RWPE1 (cell line): ENCODE measurements at regions not wholly inside any gene's neighbourhood (a gene's known extent, or its start where the extent isn't known, plus 50 kb on each side); places are given as distances from the start of the nearest gene placed in this dataset.

Source experiments
- CTCF ChIA-PET: fragments of 350-600 bp; sonication (Branson Sonifier 250); formaldehyde crosslinking; extraction: SDS; loops from one replicate; lab custom pipeline; 2021; lab: Yijun Ruan, JAX
- POLR2A ChIA-PET: fragments of 400-600 bp; formaldehyde crosslinking; extraction: SDS; loops from one replicate; lab custom pipeline; 2020; ENCODE audit warnings: antibody characterized with exemption; ENCODE audit not compliant: low non-redundant PET; lab: Yijun Ruan, JAX
- DNase-seq: peaks from one replicate; pipeline ENCODE4 v3.0.0; 2012; ENCODE audit warnings: low spot score
- H3K27ac ChIP-seq: fragments of 450-650 bp; 2 replicates; pipeline ENCODE4 v1.5.1; 2017
- TF ChIP-seq, protein P1 (sequence below): fragments of 450-650 bp; conservative IDR thresholded peaks from 2 replicates; pipeline ENCODE4 v1.5.1; 2017; ENCODE audit warnings: low read depth, mild to moderate bottlenecking

GRCh38 chr1:221437926-221438325 is 304.0 kb downstream of the DUSP10 start:
- TF ChIP-seq, protein P1, sequence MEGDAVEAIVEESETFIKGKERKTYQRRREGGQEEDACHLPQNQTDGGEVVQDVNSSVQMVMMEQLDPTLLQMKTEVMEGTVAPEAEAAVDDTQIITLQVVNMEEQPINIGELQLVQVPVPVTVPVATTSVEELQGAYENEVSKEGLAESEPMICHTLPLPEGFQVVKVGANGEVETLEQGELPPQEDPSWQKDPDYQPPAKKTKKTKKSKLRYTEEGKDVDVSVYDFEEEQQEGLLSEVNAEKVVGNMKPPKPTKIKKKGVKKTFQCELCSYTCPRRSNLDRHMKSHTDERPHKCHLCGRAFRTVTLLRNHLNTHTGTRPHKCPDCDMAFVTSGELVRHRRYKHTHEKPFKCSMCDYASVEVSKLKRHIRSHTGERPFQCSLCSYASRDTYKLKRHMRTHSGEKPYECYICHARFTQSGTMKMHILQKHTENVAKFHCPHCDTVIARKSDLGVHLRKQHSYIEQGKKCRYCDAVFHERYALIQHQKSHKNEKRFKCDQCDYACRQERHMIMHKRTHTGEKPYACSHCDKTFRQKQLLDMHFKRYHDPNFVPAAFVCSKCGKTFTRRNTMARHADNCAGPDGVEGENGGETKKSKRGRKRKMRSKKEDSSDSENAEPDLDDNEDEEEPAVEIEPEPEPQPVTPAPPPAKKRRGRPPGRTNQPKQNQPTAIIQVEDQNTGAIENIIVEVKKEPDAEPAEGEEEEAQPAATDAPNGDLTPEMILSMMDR, result no peak
- POLR2A ChIA-PET, result no interaction called here
- CTCF ChIA-PET, result no interaction called here
- no peak overlapping the region for H3K27ac ChIP-seq
- DNase-seq, result no peak

DNA sequence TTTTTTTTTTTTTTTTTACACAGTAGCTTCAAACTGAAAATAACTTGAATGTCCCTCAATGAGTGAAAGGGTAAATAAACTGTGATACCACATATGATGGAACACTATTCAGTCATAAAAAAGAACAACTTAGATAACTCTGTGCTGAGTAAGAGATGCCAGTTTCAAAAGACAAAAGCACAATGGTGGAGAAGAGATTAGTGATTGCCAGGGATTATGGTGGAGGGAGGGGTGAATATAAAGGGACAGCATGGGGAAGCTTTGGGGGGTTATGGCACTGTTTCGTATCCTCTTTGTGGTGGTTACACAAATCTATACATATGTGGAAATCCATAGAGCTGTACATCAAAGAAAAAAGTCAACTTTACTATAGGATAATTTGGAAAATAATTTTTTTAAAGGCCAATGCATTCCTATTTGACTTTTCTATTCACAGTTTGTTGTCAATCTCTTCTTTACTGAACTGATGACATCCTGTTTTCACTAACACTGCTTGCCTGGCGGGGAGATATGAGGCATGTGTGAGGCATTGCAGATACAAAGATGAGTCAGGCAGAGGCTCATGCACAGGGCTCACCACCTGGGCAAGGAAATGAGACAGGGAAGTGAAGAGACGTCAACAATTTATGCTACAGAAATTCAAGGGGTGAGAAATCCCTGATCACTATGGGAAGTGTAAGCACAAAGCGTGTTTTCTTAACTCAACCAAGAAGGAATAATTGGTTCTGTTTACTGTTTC is 302.7 kb downstream of the DUSP10 start:
- DNase-seq, result peak; percentile 90

DNA sequence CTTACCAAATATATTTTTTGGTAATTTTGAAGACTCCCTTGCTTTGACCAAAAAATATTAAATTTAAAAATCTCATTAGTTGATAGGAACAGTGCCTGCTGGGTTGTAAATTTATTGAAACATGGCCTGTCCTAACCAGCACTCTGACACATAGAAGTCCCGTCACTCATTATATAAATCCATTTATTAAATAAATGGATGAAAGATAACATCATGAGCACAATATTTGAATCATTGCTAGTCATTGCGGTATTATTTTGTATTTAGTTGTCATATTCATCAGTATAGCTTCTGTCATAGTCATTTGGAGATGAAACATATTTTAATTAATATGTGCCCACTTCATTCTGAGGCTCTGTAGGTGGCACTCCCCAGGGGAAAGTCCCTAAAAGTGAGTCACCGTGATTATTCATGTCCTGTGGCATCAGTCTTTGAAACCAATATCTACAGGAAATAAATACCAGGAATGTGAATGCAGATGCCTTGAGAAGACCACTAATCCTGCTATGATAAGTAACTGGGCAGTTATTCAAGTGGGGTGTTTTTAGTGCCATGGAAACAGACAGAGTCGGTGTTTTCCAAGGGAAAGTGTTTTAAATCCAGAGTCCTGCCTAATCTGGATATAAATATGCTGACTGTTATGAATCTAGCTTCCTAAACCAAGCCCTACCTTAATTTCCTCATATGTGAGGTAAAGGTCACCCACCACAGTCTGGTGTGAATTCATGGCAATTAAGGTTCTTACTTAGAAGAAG is 302.0 kb downstream of the DUSP10 start:
- no peak overlapping the region for H3K27ac ChIP-seq
- ChIA-PET CTCF (interaction anchor here (0.6 kb wide), 1 partner anchor 268 kb away, joined by 3 read pairs; no protein-coding TSS in a partner anchor), POLR2A (no interaction called here)
- TF ChIP-seq, protein P1, result no peak
- DNase-seq, result peak; percentile 89

More for the DNA sequence above, 302.7 kb downstream of the DUSP10 start:
- H3K27ac ChIP-seq, result no peak overlapping the region
- TF ChIP-seq, protein P1, result no peak
- ChIA-PET CTCF (interaction anchor here (0.6 to 1.0 kb wide), 3 partner anchors 169 to 614 kb away, joined by 3 to 4 read pairs (median 3); no protein-coding TSS in a partner anchor), POLR2A (no interaction called here)

DNA sequence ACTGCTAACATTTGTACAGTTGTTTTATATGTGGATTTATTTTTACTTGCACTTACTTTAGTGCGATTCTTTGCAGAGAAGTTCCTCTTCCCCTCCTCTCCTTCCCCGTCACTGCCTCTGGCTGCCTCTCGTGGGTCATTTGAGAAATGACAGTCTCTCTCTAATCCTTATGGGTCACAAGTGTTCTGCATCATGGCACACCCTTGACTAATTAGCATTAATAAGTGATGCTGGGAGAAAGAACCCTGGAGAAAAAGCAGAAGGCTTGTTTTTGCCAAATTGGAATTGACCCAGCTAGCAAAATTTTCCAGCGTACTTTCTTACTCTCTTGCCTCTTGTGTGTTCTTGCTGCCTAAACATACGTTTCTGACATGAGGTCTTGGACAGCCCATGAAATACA is 301.2 kb downstream of the DUSP10 start:
- TF ChIP-seq, protein P1, result no peak
- ChIA-PET POLR2A (no interaction called here), CTCF (interaction anchor here (0.6 kb wide), 1 partner anchor 268 kb away, joined by 3 read pairs; no protein-coding TSS in a partner anchor)
- no peak for DNase-seq
- no peak overlapping the region for H3K27ac ChIP-seq

GRCh38 chr1:221442056-221442455 is 299.8 kb downstream of the DUSP10 start:
- TF ChIP-seq, protein P1, result no peak
- ChIA-PET CTCF (interaction anchor here (0.5 to 0.7 kb wide), 3 partner anchors 334 to 552 kb away, joined by 3 to 8 read pairs (median 4); no protein-coding TSS in a partner anchor), POLR2A (no interaction called here)
- DNase-seq, result no peak
- no peak overlapping the region for H3K27ac ChIP-seq

- DNase-seq, result no peak
- TF ChIP-seq, protein P1, result no peak
- ChIA-PET CTCF (interaction anchor here (0.6 to 0.7 kb wide), 3 partner anchors 189 to 1489 kb away, joined by 3 read pairs; no protein-coding TSS in a partner anchor), POLR2A (no interaction called here)
- H3K27ac ChIP-seq, result no peak overlapping the region
Observed at GRCh38 chr1:221444346-221444745, 297.5 kb downstream of the DUSP10 start.
